Prostate gland (tissue), 2 donors: ENCODE measurements at regions not wholly inside any gene's neighbourhood (a gene's known extent, or its start where the extent isn't known, plus 50 kb on each side); places are given as distances from the start of the nearest gene placed in this dataset.
"Not testable (repeated sequence)": the region's sequence is repeated elsewhere in the genome, so short reads cannot be mapped to it uniquely, and the experiment has no call there.

Source experiments
- POLR2AphosphoS5 ChIP-seq: sonication (generic); formaldehyde crosslinking; IDR thresholded peaks from one replicate; pipeline ENCODE4 v1.6.1; 2017; ENCODE audit warnings: antibody characterized with exemption
- TF ChIP-seq, protein P1 (sequence below), 4 experiments: fragments of 200-600 bp in 2 of 4; fragments of 450-650 bp in 2 of 4; sonication (generic) in 2 of 4; IDR thresholded peaks; 1 replicate in 3 of 4; 2 replicates in 1 of 4; pipeline ENCODE4 v1.5.1; 2016 to 2019; ENCODE audit warnings: antibody characterized with exemption in 4 of 4, mild to moderate bottlenecking in 2 of 4, moderate library complexity in 2 of 4

DNA sequence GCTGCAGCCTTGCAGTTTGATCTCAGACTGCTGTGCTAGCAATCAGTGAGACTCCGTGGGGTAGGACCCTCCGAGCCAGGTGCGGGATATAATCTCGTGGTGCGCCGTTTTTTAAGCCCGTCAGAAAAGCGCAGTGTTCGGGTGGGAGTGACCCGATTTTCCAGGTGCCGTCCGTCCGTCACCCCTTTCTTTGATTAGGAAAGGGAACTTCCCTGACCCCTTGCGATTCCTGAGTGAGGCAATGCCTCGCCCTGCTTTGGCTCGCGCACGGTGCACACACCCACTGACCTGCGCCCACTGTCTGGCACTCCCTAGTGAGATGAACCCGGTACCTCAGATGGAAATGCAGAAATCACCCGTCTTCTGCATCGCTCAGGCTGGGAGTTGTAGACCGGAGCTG lies 203.2 kb downstream of the SNCAIP start:
- TF ChIP-seq, protein P1, sequence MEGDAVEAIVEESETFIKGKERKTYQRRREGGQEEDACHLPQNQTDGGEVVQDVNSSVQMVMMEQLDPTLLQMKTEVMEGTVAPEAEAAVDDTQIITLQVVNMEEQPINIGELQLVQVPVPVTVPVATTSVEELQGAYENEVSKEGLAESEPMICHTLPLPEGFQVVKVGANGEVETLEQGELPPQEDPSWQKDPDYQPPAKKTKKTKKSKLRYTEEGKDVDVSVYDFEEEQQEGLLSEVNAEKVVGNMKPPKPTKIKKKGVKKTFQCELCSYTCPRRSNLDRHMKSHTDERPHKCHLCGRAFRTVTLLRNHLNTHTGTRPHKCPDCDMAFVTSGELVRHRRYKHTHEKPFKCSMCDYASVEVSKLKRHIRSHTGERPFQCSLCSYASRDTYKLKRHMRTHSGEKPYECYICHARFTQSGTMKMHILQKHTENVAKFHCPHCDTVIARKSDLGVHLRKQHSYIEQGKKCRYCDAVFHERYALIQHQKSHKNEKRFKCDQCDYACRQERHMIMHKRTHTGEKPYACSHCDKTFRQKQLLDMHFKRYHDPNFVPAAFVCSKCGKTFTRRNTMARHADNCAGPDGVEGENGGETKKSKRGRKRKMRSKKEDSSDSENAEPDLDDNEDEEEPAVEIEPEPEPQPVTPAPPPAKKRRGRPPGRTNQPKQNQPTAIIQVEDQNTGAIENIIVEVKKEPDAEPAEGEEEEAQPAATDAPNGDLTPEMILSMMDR (IDR thresholded peaks at IDR 0.05) = not testable (repeated sequence)
- TF ChIP-seq POLR2AphosphoS5 = not testable (repeated sequence)
